Omental fat pad (tissue), 3 donors: ENCODE measurements at regions not wholly inside any gene's neighbourhood (a gene's known extent, or its start where the extent isn't known, plus 50 kb on each side); places are given as distances from the start of the nearest gene placed in this dataset.
"Not testable (repeated sequence)": the region's sequence is repeated elsewhere in the genome, so short reads cannot be mapped to it uniquely, and the experiment has no call there.

Experiments
- ATAC-seq: fragments of 150-250 bp; one replicate; pipeline ENCODE4 v1.9.1; 2016; ENCODE audit warnings: mild to moderate bottlenecking, moderate library complexity; ENCODE audit not compliant: low FRiP score
- DNase-seq: peaks from one replicate; pipeline ENCODE4 v3.0.0-alpha.2; 2019; ENCODE audit warnings: low spot score
- TF ChIP-seq, protein P1 (sequence below), 3 donors: fragments of 450-650 bp; IDR thresholded peaks; one replicate each; pipeline ENCODE4 v1.5.1; 2016 to 2017; ENCODE audit warnings: antibody characterized with exemption in 3 of 3, mild to moderate bottlenecking in 3 of 3, moderate library complexity in 2 of 3

- ATAC-seq = no peak
- no peak for DNase-seq
- TF ChIP-seq, protein P1, sequence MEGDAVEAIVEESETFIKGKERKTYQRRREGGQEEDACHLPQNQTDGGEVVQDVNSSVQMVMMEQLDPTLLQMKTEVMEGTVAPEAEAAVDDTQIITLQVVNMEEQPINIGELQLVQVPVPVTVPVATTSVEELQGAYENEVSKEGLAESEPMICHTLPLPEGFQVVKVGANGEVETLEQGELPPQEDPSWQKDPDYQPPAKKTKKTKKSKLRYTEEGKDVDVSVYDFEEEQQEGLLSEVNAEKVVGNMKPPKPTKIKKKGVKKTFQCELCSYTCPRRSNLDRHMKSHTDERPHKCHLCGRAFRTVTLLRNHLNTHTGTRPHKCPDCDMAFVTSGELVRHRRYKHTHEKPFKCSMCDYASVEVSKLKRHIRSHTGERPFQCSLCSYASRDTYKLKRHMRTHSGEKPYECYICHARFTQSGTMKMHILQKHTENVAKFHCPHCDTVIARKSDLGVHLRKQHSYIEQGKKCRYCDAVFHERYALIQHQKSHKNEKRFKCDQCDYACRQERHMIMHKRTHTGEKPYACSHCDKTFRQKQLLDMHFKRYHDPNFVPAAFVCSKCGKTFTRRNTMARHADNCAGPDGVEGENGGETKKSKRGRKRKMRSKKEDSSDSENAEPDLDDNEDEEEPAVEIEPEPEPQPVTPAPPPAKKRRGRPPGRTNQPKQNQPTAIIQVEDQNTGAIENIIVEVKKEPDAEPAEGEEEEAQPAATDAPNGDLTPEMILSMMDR (IDR thresholded peaks at IDR 0.05) = no peak
Observed at GRCh38 chr3:78098367-78098766, 1058.5 kb downstream of the ROBO2 start.

GRCh38 chr3:78101384-78101783, 1061.5 kb downstream of the ROBO2 start:
- ATAC-seq (no peak), DNase-seq (no peak)
- TF ChIP-seq, protein P1 (IDR thresholded peaks at IDR 0.05) = no peak

- not testable (repeated sequence) for DNase-seq, ATAC-seq
Observed at GRCh38 chr3:78108269-78108961, 1068.5 kb downstream of the ROBO2 start.

- TF ChIP-seq, protein P1 (IDR thresholded peaks at IDR 0.05) = no peak
- no peak for DNase-seq
- ATAC-seq = peak; percentile 76
Observed at GRCh38 chr3:78112291-78113010, 1072.6 kb downstream of the ROBO2 start.

DNA sequence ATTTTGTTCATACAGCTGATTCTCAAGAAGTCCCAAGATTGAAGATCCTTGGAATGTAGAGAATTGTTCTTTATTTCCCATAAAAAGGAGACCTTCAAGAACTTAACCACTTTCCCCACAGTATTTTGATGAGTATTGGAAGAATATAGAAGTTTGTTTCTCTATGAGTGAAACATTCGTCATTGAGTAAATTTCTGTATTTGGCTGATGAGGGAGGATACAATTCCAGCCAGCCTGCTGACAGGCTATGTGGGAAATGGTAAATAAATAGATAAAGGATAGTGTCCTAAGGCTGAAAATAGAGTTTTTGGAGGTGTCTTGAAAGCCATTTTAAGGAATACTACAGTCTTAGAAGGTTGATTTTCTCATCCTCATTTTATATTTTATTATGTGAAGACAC, 1076.1 kb downstream of the ROBO2 start:
- no peak for ATAC-seq
- DNase-seq = no peak

GRCh38 chr3:78116874-78117273, 1077.0 kb downstream of the ROBO2 start:
- ATAC-seq (no peak), DNase-seq (no peak)
- TF ChIP-seq, protein P1 (IDR thresholded peaks at IDR 0.05) = no peak

More for the DNA sequence above, 1076.1 kb downstream of the ROBO2 start:
- TF ChIP-seq, protein P1 (IDR thresholded peaks at IDR 0.05) = no peak

DNA sequence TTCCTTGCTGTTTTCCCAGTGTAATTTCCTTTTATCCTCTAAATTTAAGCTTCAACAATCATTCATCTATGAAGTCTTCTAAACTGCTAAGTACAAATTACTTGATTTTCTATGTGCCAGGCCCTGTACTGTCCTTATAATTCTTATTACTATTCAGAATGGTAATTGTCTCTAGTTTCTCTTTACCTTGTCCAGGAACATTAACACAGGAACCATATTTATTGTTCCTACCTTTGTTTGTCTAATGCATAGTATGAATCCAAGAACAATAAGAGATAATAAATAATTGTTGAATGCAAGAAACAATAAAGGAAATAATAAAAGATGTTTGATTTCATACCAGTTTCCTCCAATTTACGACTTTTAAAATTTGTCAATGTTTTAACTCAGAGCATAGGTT, 1083.2 kb downstream of the ROBO2 start:
- no peak for DNase-seq
- TF ChIP-seq, protein P1 (IDR thresholded peaks at IDR 0.05) = no peak
- ATAC-seq = no peak
